Neural progenitor cell (in vitro differentiated cells): ENCODE measurements at regions not wholly inside any gene's neighbourhood (a gene's known extent, or its start where the extent isn't known, plus 50 kb on each side); places are given as distances from the start of the nearest gene placed in this dataset.
"Not testable (repeated sequence)": the region's sequence is repeated elsewhere in the genome, so short reads cannot be mapped to it uniquely, and the experiment has no call there.

ENCODE experiments used
- DNase-seq: peaks from one replicate; pipeline ENCODE4 v3.0.0-alpha.2; 2016; ENCODE audit warnings: low spot score
- H2AFZ ChIP-seq: fragments of 200-600 bp; sonication (generic); replicated peaks from 2 replicates; pipeline ENCODE4 v1.6.1; 2016; ENCODE audit warnings: antibody characterized with exemption
- H3F3A ChIP-seq: fragments of 200-600 bp; sonication (generic); 2 replicates; pipeline ENCODE4 v1.6.1; 2016; ENCODE audit warnings: antibody characterized with exemption, low read depth
- H3K27ac ChIP-seq: fragments of 200-600 bp; sonication (generic); 2 replicates; pipeline ENCODE4 v1.5.1; 2016; ENCODE audit warnings: mild to moderate bottlenecking
- H3K27me3 ChIP-seq: fragments of 200-600 bp; sonication (generic); 2 replicates; pipeline ENCODE4 v1.6.1; 2016; ENCODE audit warnings: mild to moderate bottlenecking, moderate library complexity
- H3K36me3 ChIP-seq: fragments of 200-600 bp; sonication (generic); 2 replicates; pipeline ENCODE4 v1.5.1; 2016
- H3K4me1 ChIP-seq: fragments of 200-600 bp; sonication (generic); 2 replicates; pipeline ENCODE4 v1.6.1; 2016; ENCODE audit warnings: mixed run types
- H3K4me2 ChIP-seq: fragments of 200-600 bp; sonication (generic); 2 replicates; pipeline ENCODE4 v1.6.1; 2016
- H3K4me3 ChIP-seq: fragments of 200-600 bp; sonication (generic); 2 replicates; pipeline ENCODE4 v1.5.1; 2016
- H3K79me2 ChIP-seq: fragments of 200-600 bp; sonication (generic); 2 replicates; pipeline ENCODE4 v1.6.1; 2016; ENCODE audit warnings: low read depth
- H3K9ac ChIP-seq: fragments of 200-600 bp; sonication (generic); 2 replicates; pipeline ENCODE4 v1.6.1; 2016
- H3K9me3 ChIP-seq: fragments of 200-600 bp; sonication (generic); 2 replicates; pipeline ENCODE4 v1.5.1; 2016; ENCODE audit warnings: low read depth
- H4K20me1 ChIP-seq: fragments of 200-600 bp; sonication (generic); 2 replicates; pipeline ENCODE4 v1.6.1; 2016; ENCODE audit warnings: low read depth
- H3K27ac Mint-ChIP-seq: 3 replicates; pipeline ENCODE4 v1.8.0; 2021; ENCODE audit warnings: mixed read lengths
- H3K27me3 Mint-ChIP-seq: 2 replicates; pipeline ENCODE4 v1.8.0; 2022; ENCODE audit warnings: low read depth, mild to moderate bottlenecking, inconsistent platforms, moderate library complexity, mixed read lengths; ENCODE audit not compliant: insufficient read depth
- H3K36me3 Mint-ChIP-seq: 3 replicates; pipeline ENCODE4 v1.8.0; 2021; ENCODE audit warnings: mixed read lengths
- H3K4me1 Mint-ChIP-seq: 3 replicates; pipeline ENCODE4 v1.8.0; 2021; ENCODE audit warnings: mixed read lengths
- H3K4me3 Mint-ChIP-seq: 3 replicates; pipeline ENCODE4 v1.8.0; 2021; ENCODE audit warnings: mild to moderate bottlenecking, moderate library complexity, mixed read lengths
- H3K9me3 Mint-ChIP-seq: 3 replicates; pipeline ENCODE4 v1.8.0; 2020; ENCODE audit warnings: mixed read lengths
- EZH2 ChIP-seq: fragments of 200-600 bp; sonication (generic); IDR thresholded peaks from 2 replicates; pipeline ENCODE4 v1.6.1; 2017; ENCODE audit warnings: antibody characterized with exemption, mild to moderate bottlenecking, moderate library complexity
- EZH2phosphoT487 ChIP-seq: fragments of 200-600 bp; sonication (generic); IDR thresholded peaks from 2 replicates; pipeline ENCODE4 v1.6.1; 2017; ENCODE audit warnings: antibody characterized with exemption
- TF ChIP-seq, protein P1 (sequence below): fragments of 200-600 bp; sonication (generic); IDR thresholded peaks from 2 replicates; pipeline ENCODE4 v1.5.1; 2017; ENCODE audit warnings: antibody characterized with exemption, mild to moderate bottlenecking

DNA sequence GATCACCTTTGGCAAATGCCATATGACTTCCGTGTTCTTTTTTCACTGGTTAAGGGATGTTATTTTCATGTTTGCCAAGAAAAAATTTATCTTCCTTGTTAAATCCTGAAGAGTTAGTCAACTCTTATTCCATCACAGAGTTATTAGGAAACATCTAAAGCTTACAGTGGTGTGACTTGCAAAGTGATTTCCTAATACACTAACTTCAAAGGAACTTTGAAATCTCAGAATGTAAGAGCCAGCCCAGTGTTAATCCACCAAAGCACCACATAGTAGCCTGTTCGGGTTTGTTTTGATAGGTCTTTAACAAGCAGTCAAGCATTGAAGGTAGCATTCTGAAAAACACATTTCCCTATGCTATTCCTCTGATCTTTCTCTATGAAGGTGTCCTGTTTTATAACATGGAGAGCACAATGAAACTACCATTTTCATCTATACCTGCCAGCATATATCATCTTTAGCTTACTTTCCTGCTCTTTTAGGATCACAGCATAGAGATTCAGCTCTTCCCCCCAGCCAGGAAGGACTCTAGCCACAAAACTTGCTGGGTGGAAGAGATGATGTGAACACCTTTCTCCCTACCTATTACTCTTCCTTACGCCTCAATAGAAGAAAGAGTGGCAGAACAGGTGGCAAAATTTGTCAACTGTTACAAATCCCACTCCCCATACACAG is 82.4 kb upstream of the MAGI3 start:
- TF ChIP-seq EZH2phosphoT487 (no peak), EZH2 (no peak)
- TF ChIP-seq, protein P1, sequence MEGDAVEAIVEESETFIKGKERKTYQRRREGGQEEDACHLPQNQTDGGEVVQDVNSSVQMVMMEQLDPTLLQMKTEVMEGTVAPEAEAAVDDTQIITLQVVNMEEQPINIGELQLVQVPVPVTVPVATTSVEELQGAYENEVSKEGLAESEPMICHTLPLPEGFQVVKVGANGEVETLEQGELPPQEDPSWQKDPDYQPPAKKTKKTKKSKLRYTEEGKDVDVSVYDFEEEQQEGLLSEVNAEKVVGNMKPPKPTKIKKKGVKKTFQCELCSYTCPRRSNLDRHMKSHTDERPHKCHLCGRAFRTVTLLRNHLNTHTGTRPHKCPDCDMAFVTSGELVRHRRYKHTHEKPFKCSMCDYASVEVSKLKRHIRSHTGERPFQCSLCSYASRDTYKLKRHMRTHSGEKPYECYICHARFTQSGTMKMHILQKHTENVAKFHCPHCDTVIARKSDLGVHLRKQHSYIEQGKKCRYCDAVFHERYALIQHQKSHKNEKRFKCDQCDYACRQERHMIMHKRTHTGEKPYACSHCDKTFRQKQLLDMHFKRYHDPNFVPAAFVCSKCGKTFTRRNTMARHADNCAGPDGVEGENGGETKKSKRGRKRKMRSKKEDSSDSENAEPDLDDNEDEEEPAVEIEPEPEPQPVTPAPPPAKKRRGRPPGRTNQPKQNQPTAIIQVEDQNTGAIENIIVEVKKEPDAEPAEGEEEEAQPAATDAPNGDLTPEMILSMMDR = no peak
- Histone ChIP-seq H3K4me3 (no peak overlapping the region), H3F3A (peaks cover 5% of the 10 kb centered on the region), H3K27me3 (no peaks in the 10 kb centered on the region), H3K9ac (no peak overlapping the region), H4K20me1 (no peaks in the 10 kb centered on the region), H2AFZ (no peak overlapping the region), H3K27ac (no peak overlapping the region), H3K4me1 (peaks cover 17% of the 10 kb centered on the region), H3K9me3 (no peaks in the 10 kb centered on the region), H3K4me2 (no peak overlapping the region), H3K79me2 (no peaks in the 10 kb centered on the region), H3K36me3 (no peaks in the 10 kb centered on the region)
- peaks cover 8% of the 10 kb centered on the region for H3K4me1 Mint-ChIP-seq
- no peaks in the 10 kb centered on the region for H3K36me3 Mint-ChIP-seq
- H3K27me3 Mint-ChIP-seq = no peaks in the 10 kb centered on the region
- no peak overlapping the region for H3K4me3 Mint-ChIP-seq
- peaks cover 14% of the 10 kb centered on the region for H3K9me3 Mint-ChIP-seq
- no peak for DNase-seq
- H3K27ac Mint-ChIP-seq = no peak overlapping the region

DNA sequence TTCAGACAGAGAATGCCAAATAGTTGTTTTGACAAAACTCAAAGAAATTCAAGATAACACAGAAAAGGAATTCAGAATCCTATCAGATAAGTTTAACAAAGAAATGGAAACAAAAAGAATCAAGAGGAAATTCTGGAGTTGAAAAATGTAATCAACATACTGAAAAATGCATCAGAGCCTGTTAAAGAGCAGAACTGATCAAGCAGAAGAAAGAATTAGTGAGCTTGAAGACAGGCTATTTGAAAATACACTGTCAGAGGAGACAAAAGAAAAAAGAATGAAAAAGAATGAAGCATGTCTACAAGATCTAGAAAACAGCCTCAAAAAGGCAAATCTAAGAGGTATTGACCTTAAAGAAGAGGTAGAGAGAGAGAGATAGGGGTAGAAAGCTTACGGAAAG is 77.7 kb upstream of the MAGI3 start:
- H3K27ac Mint-ChIP-seq, H3K36me3 ChIP-seq, H3K27ac ChIP-seq, H3K27me3 Mint-ChIP-seq, H3K36me3 Mint-ChIP-seq, H3K79me2 ChIP-seq, H3K27me3 ChIP-seq, H4K20me1 ChIP-seq, H3K9me3 ChIP-seq, H3K4me3 ChIP-seq, H3K4me1 ChIP-seq, H3K4me2 ChIP-seq, H3F3A ChIP-seq, DNase-seq, H3K4me3 Mint-ChIP-seq, H3K4me1 Mint-ChIP-seq, H2AFZ ChIP-seq, H3K9ac ChIP-seq: not testable (repeated sequence)
- peaks cover 19% of the 10 kb centered on the region for H3K9me3 Mint-ChIP-seq

DNA sequence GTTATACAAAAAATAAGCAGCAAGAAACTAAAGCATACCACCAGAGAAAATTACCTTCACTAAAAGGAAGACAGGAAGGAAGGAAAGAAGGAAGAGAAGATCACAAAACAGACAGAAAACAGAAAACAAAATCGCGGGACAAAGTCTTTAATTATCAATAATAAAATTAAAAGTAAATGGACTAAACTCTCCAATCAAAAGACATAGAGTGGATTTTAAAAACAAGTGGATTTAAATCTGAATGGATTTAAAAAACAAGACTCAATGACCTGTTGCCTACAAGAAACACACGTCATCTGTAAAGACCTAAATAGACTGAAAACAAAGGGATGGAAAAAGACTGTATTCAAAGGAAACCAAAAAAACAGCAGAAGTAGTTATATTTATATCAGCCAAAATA is 75.7 kb upstream of the MAGI3 start:
- H3K9ac ChIP-seq = no peak overlapping the region
- H3K79me2 ChIP-seq = no peaks in the 10 kb centered on the region
- no peak overlapping the region for H3K27ac Mint-ChIP-seq
- no peak overlapping the region for H3K27ac ChIP-seq
- no peaks in the 10 kb centered on the region for H4K20me1 ChIP-seq
- no peaks in the 10 kb centered on the region for H3K4me1 ChIP-seq
- no peak for DNase-seq
- H3K4me3 Mint-ChIP-seq = no peak overlapping the region
- no peak overlapping the region for H2AFZ ChIP-seq
- H3K27me3 ChIP-seq = no peaks in the 10 kb centered on the region
- peaks cover 19% of the 10 kb centered on the region for H3K9me3 Mint-ChIP-seq
- no peaks in the 10 kb centered on the region for H3K27me3 Mint-ChIP-seq
- H3K4me1 Mint-ChIP-seq = no peaks in the 10 kb centered on the region
- TF ChIP-seq, protein P1 = no peak
- TF ChIP-seq EZH2 = no peak
- TF ChIP-seq EZH2phosphoT487 = no peak
- no peak overlapping the region for H3K4me3 ChIP-seq
- H3K36me3 ChIP-seq = no peaks in the 10 kb centered on the region
- no peaks in the 10 kb centered on the region for H3F3A ChIP-seq
- no peaks in the 10 kb centered on the region for H3K36me3 Mint-ChIP-seq
- no peak overlapping the region for H3K4me2 ChIP-seq
- no peaks in the 10 kb centered on the region for H3K9me3 ChIP-seq

DNA sequence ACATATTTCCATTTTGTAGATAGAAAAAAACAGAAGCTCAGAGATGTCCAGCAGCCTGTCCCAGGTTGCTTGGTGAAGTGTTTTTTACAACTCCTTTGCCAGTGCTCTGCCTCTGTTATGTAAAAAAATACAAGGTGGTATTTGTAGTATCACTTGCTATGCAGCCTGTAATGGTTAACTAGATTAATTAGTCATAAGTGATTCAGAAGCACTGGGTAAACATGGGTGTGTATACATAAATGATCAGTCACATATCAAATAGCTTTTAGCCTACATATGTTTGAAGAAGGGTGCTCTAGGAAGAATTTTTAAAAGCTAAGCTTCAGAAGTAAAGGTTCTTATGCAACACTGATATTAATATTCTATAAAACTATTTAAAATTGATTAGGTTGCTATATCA is 70.0 kb upstream of the MAGI3 start:
- H3K36me3 ChIP-seq = no peaks in the 10 kb centered on the region
- Mint-ChIP-seq H3K4me3 (no peak overlapping the region), H3K27me3 (no peaks in the 10 kb centered on the region), H3K27ac (no peak overlapping the region), H3K36me3 (no peaks in the 10 kb centered on the region), H3K4me1 (no peaks in the 10 kb centered on the region), H3K9me3 (no peaks in the 10 kb centered on the region)
- H4K20me1 ChIP-seq = no peaks in the 10 kb centered on the region
- no peak overlapping the region for H3K4me2 ChIP-seq
- no peak overlapping the region for H3K4me3 ChIP-seq
- no peaks in the 10 kb centered on the region for H3F3A ChIP-seq
- H3K27ac ChIP-seq = no peak overlapping the region
- no peak for DNase-seq
- no peaks in the 10 kb centered on the region for H3K4me1 ChIP-seq
- no peak overlapping the region for H3K9ac ChIP-seq
- H3K9me3 ChIP-seq = no peaks in the 10 kb centered on the region
- no peak overlapping the region for H2AFZ ChIP-seq
- H3K27me3 ChIP-seq = no peaks in the 10 kb centered on the region
- TF ChIP-seq, protein P1 = no peak
- no peak for TF ChIP-seq EZH2phosphoT487
- no peak for TF ChIP-seq EZH2
- H3K79me2 ChIP-seq = no peaks in the 10 kb centered on the region
